GM23338 (cell line): ENCODE measurements at regions not wholly inside any gene's neighbourhood (a gene's known extent, or its start where the extent isn't known, plus 50 kb on each side); places are given as distances from the start of the nearest gene placed in this dataset.

Source experiments
- ATAC-seq: fragments of 200-7000 bp; cut with Tn5 transposase; 3 replicates; pipeline ENCODE4 v1.9.1; 2020
- DNase-seq: peaks from one replicate; pipeline ENCODE4 v3.0.0-alpha.2; 2015; ENCODE audit warnings: low spot score
- H2AFZ ChIP-seq: fragments of 200-600 bp; sonication (generic); 2 replicates; pipeline ENCODE4 v1.8.0; 2016; ENCODE audit warnings: antibody characterized with exemption, mild to moderate bottlenecking, moderate library complexity
- H3F3A ChIP-seq: fragments of 200-600 bp; sonication (generic); replicated peaks from 2 replicates; pipeline ENCODE4 v1.8.0; 2017; ENCODE audit warnings: antibody characterized with exemption, mixed run types, low read depth
- H3K27ac ChIP-seq: fragments of 200-600 bp; sonication (generic); 2 replicates; pipeline ENCODE4 v1.6.1; 2016; ENCODE audit warnings: low read depth
- H3K27me3 ChIP-seq: fragments of 200-600 bp; sonication (generic); 2 replicates; pipeline ENCODE4 v1.8.0; 2016; ENCODE audit warnings: mild to moderate bottlenecking, mixed run types, moderate library complexity; ENCODE audit not compliant: insufficient read depth
- H3K36me3 ChIP-seq: fragments of 200-600 bp; sonication (generic); 2 replicates; pipeline ENCODE4 v1.8.0; 2016; ENCODE audit warnings: mild to moderate bottlenecking; ENCODE audit not compliant: insufficient read depth
- H3K4me1 ChIP-seq: fragments of 200-600 bp; sonication (generic); 2 replicates; pipeline ENCODE4 v1.8.0; 2016; ENCODE audit warnings: mild to moderate bottlenecking, moderate library complexity; ENCODE audit not compliant: insufficient read depth
- H3K4me2 ChIP-seq: fragments of 200-600 bp; sonication (generic); 2 replicates; pipeline ENCODE4 v1.7.1; 2017; ENCODE audit warnings: mixed run types
- H3K4me3 ChIP-seq: fragments of 200-600 bp; sonication (generic); 2 replicates; pipeline ENCODE4 v1.6.1; 2016; ENCODE audit warnings: mixed run types
- H3K79me2 ChIP-seq: fragments of 200-600 bp; sonication (generic); replicated peaks from 2 replicates; pipeline ENCODE4 v1.8.0; 2017; ENCODE audit warnings: mild to moderate bottlenecking; ENCODE audit not compliant: insufficient read depth
- H3K9me2 ChIP-seq: fragments of 200-600 bp; sonication (generic); 2 replicates; pipeline ENCODE4 v1.8.0; 2017; ENCODE audit not compliant: insufficient read depth
- H4K20me1 ChIP-seq: fragments of 200-600 bp; sonication (generic); replicated peaks from 2 replicates; pipeline ENCODE4 v1.8.0; 2017; ENCODE audit warnings: mild to moderate bottlenecking; ENCODE audit not compliant: insufficient read depth
- H3K27ac Mint-ChIP-seq: 2 replicates; pipeline ENCODE4 v1.8.0; 2020; ENCODE audit warnings: inconsistent platforms, mild to moderate bottlenecking, moderate library complexity, mixed read lengths
- H3K27me3 Mint-ChIP-seq: 3 replicates; pipeline ENCODE4 v1.8.0; 2022; ENCODE audit warnings: low read depth, mild to moderate bottlenecking, moderate library complexity, mixed read lengths, inconsistent platforms; ENCODE audit not compliant: insufficient read depth, poor library complexity
- H3K36me3 Mint-ChIP-seq: 3 replicates; pipeline ENCODE4 v1.8.0; 2021; ENCODE audit warnings: low read depth, mild to moderate bottlenecking, inconsistent platforms, moderate library complexity, mixed read lengths
- H3K4me1 Mint-ChIP-seq: 3 replicates; pipeline ENCODE4 v1.8.0; 2020; ENCODE audit warnings: mild to moderate bottlenecking, inconsistent platforms, mixed read lengths
- H3K4me3 Mint-ChIP-seq: 3 replicates; pipeline ENCODE4 v1.8.0; 2021; ENCODE audit warnings: moderate library complexity, mild to moderate bottlenecking, inconsistent platforms, mixed read lengths
- H3K9me3 Mint-ChIP-seq: 3 replicates; pipeline ENCODE4 v1.8.0; 2020; ENCODE audit warnings: moderate library complexity, mild to moderate bottlenecking, inconsistent platforms, mixed read lengths
- CREB1 ChIP-seq: fragments of 250-450 bp; sonication (Bioruptor Pico); IDR thresholded peaks from 2 replicates; pipeline ENCODE4 v1.5.0; 2020; ENCODE audit warnings: low read depth, mild to moderate bottlenecking, moderate library complexity
- CTCF ChIP-seq, 2 experiments: fragments of 200-600 bp in 1 of 2; sonication (generic) in 1 of 2; conservative IDR thresholded peaks; 2 replicates each; pipeline versions ENCODE4 v1.5.1 to v1.6.1; 2016 to 2017; ENCODE audit warnings: antibody characterized with exemption in 2 of 2, low read depth in 2 of 2, mild to moderate bottlenecking in 2 of 2, moderate library complexity in 1 of 2
- ETS1 ChIP-seq: IDR thresholded peaks from 2 replicates; pipeline ENCODE4 v1.6.1; 2016; ENCODE audit warnings: antibody characterized with exemption
- EZH2phosphoT487 ChIP-seq: fragments of 200-600 bp; sonication (generic); IDR thresholded peaks from one replicate; pipeline ENCODE4 v1.8.1; 2018; ENCODE audit warnings: antibody characterized with exemption; ENCODE audit not compliant: unreplicated experiment
- JUNB ChIP-seq: IDR thresholded peaks from one replicate; pipeline ENCODE4 v1.6.1; 2016; ENCODE audit warnings: antibody characterized with exemption; ENCODE audit not compliant: unreplicated experiment
- NANOG ChIP-seq: IDR thresholded peaks from 2 replicates; pipeline ENCODE4 v1.6.1; 2016; ENCODE audit warnings: antibody characterized with exemption, borderline replicate concordance
- STAT1 ChIP-seq: IDR thresholded peaks from one replicate; pipeline ENCODE4 v1.6.1; 2016; ENCODE audit warnings: antibody characterized with exemption; ENCODE audit not compliant: unreplicated experiment
- ZNF331 ChIP-seq: fragments of 250-450 bp; sonication (Bioruptor Pico); IDR thresholded peaks from 2 replicates; pipeline ENCODE4 v1.5.0; 2020; ENCODE audit warnings: low read depth, mild to moderate bottlenecking, moderate library complexity
- ZNF462 ChIP-seq: fragments of 250-450 bp; sonication (Bioruptor Pico); IDR thresholded peaks from 2 replicates; pipeline ENCODE4 v1.5.0; 2020; ENCODE audit warnings: mild to moderate bottlenecking, moderate library complexity

- TF ChIP-seq ETS1 (no peak), EZH2phosphoT487 (no peak), NANOG (no peak), ZNF331 (no peak), CREB1 (no peak), JUNB (no peak), ZNF462 (CRISPR knock-in tag) (no peak)
Measured at GRCh38 chr14:24713404-24713803, 79.4 kb upstream of the GZMB start (continued).

- Histone ChIP-seq H3K27me3 (no peaks in the 10 kb centered on the region), H3K36me3 (no peaks in the 10 kb centered on the region), H3F3A (no peaks in the 10 kb centered on the region), H3K27ac (no peak overlapping the region), H3K9me2 (no peaks in the 10 kb centered on the region), H3K4me1 (no peaks in the 10 kb centered on the region), H3K4me2 (no peak overlapping the region), H4K20me1 (no peaks in the 10 kb centered on the region), H3K4me3 (no peak overlapping the region), H2AFZ (no peak overlapping the region), H3K79me2 (no peaks in the 10 kb centered on the region)
- Mint-ChIP-seq H3K4me1 (peaks cover 4% of the 10 kb centered on the region; the same call in 2 of the 3 replicates), H3K4me3 (no peak overlapping the region), H3K9me3 (no peaks in the 10 kb centered on the region), H3K36me3 (no peaks in the 10 kb centered on the region), H3K27me3 (peaks cover 4% of the 10 kb centered on the region), H3K27ac (no peak overlapping the region)
- no peak for DNase-seq
- no peak for ATAC-seq
- TF ChIP-seq STAT1 (no peak), CTCF (conservative IDR thresholded peaks at IDR 0.05; ENCODE audit: low read depth in 2 of 2) (no peak), CREB1 (no peak), ETS1 (no peak), JUNB (no peak)
Measured at GRCh38 chr14:24712909-24713308, 78.9 kb upstream of the GZMB start.
